GM21390 (cell line): ENCODE measurements at regions not wholly inside any gene's neighbourhood (a gene's known extent, or its start where the extent isn't known, plus 50 kb on each side); places are given as distances from the start of the nearest gene placed in this dataset.
A peak's percentile ranks its signal among the peaks of the same experiment; 100 is the strongest.

Experiments used
- ATAC-seq: cut with Tn5 transposase; IDR thresholded peaks from one replicate; pipeline ENCODE4 v1.9.1; 2021; ENCODE audit not compliant: unreplicated experiment

GRCh38 chr9:107755246-107755645 lies 265.7 kb upstream of the KLF4 start:
- ATAC-seq, result no peak

DNA sequence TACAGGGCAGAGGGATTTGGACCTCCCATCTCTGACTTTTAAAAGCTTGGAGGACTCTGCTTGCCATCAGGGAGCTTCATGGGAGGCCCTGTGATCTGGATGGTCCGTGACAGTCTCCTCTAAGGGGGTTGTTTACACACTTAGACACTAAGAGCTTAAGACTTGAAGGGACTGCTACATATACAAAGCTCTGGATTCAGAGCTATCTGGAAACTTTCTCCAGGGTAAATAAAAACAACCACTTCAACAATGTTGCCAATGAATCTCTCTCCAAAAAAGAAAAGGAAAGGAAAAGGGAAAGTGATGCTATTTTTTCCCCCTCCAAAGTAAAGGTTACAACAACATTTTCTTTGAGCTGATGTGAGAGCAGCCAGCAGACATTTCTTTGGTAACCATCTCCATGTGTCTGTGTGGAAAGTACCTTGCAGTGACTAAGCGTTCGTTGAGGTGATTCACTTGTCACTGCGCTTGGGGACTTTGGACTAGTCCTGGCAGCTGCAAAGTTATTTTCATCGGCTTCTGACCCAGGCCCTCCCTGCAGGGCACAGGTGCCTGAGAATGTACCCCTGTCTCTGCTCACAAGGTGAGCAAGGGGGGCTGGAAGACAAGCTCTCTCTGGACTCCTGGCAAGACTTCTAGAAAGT lies 262.1 kb upstream of the KLF4 start:
- peak; percentile 70 for ATAC-seq

GRCh38 chr9:107750741-107751566 lies 261.4 kb upstream of the KLF4 start:
- no peak for ATAC-seq

DNA sequence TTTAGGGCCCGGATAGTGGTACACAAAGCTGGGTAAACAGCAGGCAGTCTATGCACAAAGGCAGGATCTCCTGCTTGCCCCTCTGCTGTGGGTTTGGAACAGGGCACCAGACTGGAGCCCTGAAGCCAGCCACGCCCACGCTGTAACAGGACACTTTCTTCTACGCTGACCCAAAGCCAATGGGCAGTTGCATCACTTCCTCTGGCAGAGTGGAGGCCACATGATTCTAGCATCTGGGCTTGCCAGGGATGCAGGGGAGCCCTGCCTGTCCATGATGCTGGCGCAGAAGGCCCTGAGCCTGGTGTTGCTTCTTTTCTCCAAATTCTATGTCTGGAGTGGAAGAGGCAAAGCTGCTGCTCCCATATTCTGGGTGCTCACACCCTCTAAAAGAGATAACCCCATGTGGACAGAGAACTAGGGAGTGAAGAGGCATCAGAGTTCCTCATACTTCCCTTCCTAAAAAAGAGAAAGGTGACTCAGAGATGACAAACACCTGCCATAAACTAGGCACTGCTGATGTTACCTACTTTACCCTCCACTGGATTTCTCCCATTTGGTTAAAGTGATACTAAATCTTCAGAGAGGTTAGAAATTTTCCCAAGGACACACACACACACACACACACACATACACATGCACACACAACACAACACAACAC lies 260.3 kb upstream of the KLF4 start:
- no peak for ATAC-seq

GRCh38 chr9:107744873-107745272 lies 255.3 kb upstream of the KLF4 start:
- ATAC-seq, result no peak

- no peak for ATAC-seq
Observed at GRCh38 chr9:107742531-107743309, 253.2 kb upstream of the KLF4 start.

GRCh38 chr9:107740088-107740980 lies 250.8 kb upstream of the KLF4 start:
- no peak for ATAC-seq

DNA sequence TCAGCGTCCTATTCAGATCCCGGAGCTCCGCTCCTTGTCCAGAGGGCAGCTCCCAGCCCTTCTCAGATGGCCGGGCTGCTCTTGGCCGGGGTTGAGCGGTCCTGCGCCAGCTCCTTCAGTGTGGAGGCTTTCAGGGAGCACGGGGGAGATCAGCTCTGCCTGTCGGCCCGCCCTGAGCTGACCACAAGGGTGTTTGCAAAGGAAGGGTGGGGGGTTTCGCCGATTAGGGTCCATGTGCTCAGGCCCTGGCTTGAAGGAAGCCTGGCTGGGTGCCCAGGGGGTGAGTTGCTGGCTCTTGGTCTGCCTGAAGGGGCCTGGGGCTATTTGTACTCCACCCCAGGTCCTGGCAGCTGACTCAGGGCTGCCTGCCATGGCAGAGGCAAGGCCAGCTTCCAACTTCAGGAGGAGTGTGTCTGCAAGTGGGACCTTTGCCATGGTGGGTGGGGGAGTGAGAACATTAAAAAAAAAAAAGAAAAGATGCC lies 250.1 kb upstream of the KLF4 start:
- no peak for ATAC-seq

GRCh38 chr9:107738789-107739188 lies 249.2 kb upstream of the KLF4 start:
- no peak for ATAC-seq

DNA sequence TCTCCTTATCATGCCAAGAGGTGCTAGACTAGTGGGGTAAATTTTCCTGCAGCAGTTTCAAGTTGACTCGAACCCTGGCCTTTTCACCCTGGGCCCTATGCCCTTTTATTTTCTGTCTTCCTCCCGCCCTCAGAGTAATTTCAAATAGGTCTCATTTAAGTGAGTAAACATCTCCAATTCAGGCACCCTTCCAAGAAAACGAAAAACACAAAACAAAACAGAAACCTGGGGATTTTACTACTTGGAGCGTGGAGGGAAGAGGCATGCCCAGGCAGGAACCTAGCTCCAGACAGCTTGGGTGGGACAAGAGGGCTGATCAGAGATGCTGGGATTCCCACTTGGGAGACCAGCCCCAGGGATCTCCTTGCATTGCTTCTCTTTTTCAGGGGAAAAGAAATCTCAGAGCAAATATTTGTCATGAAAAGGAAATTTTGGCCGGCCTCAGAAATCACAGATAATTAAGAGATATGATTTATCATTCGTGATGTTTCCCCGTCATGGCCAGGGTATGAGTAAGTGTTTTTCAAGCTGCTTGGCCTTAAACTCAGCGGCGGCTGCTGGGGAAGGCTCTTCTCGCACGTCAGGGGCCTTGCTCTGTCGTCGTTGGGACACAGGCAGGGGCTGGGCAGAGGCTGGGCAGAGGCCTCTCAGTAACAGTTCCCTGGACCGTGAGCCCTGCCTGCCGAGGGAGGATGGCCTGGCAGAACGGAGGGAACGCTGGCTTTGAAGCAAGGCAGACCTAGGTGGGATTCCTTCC lies 248.6 kb upstream of the KLF4 start:
- ATAC-seq, result no peak

GRCh38 chr9:107737610-107737986 lies 248.0 kb upstream of the KLF4 start:
- ATAC-seq, result no peak

DNA sequence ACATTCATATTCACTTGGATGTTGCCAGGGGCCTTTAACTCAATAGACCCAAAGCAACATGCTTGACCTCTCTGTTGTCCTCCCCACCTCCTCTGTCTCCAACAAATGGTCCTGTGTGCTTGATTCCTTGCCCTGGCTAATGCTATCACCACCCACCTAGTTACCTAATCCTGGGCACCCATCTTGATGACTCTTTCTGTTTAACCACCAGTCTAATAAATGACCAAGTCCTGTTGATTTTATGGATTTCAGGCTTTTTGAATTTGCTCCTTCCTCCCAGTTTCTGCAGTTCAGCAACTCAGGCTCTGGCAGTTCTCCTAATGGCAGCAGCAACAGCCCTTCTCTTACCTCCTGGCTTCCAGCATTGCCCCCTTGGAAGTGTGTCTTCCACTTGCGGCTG lies 246.3 kb upstream of the KLF4 start:
- no peak for ATAC-seq

DNA sequence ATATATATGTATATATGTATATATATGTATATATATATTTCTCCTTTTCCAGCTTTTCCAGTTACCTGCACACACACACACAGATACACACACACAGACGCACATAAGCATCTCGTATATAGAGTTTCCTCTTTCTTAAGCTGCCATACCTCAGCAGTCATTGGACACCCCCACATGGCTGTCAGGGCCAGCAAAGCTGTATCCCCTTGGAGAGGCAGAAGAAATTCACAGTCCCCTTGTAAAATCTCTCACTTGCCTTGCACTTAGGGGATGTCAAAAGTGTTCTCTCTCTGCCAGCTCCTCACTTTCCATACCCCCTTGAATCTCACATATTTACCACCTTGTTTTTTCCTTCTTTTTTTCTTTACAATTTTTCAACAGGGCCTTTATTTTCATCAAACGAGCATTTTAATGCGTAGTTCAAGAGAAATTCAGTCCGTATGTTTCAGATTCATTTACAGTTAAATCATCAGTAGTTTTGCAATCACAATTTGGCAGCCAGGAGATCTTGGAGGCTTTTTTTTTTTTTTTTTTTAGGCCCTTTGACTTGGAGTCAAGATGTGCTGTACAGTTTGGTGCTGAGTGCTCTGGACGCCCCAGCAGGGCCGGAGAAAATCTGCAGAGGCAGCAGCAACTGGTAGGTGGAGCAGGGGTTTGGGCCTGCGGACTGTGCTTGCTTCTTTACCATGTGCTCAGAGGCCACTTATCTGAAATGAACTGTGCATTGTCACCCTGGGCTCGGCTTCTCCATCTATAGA lies 244.9 kb upstream of the KLF4 start:
- ATAC-seq, result no peak

GRCh38 chr9:107733523-107733894 lies 243.9 kb upstream of the KLF4 start:
- ATAC-seq, result no peak

GRCh38 chr9:107732781-107733522 lies 243.4 kb upstream of the KLF4 start:
- no peak for ATAC-seq

DNA sequence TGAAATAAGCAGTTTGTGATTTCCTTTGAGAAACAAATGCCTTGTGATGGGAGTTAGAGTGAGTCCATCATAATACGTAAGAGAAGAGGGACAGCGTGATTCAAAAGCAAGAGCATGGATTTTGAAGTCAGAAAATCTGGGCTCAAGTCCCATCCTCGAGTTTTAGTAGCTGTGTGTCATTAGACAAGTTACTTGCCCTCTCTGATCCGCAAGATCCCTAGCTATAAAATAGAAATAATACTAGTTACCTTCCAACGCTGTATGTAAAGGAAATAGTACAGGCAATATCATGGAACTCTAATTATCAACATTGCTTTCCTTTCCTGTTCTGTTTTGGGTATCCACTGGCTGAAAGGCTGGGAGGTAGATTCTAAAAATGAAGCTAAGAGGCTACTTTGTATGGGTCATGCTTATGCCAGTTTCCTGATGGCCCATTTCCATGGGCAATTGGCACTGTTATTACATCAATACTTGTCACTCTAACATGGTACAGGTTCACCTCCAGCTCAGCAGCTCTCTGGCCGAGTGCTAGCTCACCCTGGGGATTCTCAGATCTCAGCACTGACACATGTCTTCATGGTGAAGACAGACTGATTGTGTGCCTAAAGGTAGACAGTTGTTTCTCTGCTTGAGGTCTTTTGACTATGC lies 241.7 kb upstream of the KLF4 start:
- no peak for ATAC-seq

DNA sequence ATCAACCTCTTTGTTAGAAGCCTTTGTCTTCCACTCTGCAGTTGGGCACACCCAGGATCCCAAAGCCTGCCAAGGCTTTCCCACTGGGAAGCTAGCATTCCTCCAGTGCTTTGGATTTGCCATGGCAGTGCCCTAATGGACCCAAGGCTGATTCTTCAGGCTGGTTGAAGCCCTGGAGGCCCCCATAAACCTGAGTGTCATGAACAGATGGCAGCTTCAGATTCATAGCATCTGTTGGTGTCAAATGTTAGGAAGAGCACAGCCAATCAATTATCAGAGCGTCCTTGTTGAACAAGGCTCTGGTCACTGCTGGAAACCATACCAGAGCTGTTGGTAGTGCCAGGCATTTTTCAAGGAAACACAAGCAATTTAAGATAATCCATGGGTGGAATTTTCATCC lies 241.1 kb upstream of the KLF4 start:
- no peak for ATAC-seq
